Hindlimb muscle (tissue), 1 donor: ENCODE measurements at regions not wholly inside any gene's neighbourhood (a gene's known extent, or its start where the extent isn't known, plus 50 kb on each side); places are given as distances from the start of the nearest gene placed in this dataset.

ENCODE experiments used
- DNase-seq: peaks from one replicate; pipeline ENCODE4 v3.0.0-alpha.2; 2013

DNA sequence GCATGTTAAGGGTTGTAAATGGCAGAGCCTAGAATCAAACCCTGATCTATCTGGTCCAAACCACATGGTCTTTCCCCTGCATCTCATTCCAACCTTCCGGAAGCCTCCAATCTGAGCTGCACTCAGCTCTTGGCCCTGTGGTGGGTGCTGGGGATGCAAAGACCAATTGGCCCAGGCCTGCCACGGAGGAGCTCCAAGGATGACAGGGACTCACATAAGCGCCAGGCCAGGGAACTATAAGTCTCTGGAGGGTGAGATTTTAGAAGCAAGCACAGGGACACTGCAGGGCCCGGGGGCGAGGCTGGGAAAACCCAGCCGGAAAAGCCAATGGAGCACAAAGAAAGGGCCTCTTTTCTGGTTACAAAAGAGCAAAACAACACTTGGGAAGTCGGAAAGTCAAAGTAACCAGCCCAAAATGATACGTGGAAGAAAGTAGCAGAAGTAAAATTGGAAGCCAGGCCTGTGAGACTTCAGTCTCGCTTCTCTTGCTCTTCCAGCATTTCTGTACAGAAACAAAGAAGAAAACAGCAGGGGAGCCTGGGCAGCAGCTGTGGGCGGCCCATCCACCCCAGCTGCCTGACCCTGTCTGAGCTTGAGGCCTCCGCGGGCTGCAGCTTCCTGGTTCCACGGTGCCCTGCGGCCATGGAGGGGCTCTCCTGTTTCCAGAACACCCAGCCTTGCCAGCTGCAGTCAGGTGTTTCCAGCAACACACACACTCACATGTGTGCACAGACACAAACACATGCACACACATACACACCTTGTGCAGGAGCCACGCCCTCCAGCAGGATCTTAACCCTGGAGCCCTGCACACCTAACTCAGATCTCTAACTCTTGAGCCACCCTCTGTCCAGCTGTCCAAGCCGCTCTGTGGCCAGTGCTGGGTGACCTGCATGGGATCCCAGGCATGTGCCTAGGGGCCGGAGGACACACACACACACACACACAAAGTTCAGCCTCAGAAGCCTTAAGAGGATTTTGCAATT lies 178.2 kb downstream of the BCL11B start:
- DNase-seq, result no peak

DNA sequence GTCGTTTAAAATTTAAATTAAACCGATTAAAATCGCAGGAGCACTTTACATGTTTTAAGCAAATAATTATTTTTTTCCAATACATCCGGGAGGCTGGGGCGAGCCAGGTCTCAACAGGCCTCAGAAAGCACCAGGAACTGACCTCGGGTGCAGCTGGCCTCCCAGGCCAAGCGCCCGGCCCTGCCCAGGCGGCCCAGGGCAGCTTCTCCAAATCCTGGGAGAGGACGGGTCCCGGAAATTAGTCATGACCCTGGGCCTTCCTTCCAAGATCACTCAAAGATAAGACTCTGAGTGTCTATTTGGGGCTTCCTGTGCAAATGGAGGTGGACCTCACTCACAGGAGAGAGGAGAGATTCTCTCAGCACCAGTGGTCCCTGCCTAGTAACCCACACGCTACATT lies 177.1 kb downstream of the BCL11B start:
- no peak for DNase-seq

DNA sequence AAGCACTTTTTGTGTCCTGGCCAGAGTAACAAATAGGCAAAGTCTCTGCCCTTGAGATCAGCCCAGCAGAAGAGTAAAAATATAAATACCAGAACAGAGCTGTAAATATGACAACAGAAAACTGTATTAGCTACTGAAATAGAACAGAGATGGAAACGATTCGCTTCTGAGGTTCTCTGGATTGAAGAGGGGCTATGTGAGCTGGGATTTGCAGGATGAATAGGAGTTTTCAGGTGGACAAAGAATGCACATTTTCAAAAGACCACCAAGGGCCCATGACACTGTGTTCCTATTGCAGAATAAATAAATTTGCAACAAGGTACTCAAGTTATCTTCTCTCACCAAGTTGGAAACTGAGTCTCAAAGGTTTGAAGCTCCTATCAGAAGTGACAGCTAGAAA lies 176.6 kb downstream of the BCL11B start:
- no peak for DNase-seq

DNA sequence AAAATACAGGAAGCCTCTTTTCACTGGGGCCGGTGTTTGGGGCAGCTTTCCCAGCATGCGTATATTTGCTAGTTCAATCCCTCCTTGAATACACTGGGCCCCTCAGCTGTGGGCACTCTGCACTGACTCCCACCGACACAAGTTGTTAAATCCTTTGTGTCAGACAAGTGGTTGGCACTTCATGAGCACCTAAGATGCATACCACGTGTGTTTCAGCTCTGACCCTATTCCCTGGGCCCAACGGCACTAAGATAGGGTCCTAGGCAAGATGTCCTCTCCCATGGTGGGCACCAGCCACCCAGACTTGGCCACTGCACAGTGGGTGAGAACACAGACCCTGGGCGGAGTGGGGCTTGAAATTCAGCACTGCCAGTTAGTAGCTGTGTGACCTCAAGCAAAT lies 173.8 kb downstream of the BCL11B start:
- no peak for DNase-seq

DNA sequence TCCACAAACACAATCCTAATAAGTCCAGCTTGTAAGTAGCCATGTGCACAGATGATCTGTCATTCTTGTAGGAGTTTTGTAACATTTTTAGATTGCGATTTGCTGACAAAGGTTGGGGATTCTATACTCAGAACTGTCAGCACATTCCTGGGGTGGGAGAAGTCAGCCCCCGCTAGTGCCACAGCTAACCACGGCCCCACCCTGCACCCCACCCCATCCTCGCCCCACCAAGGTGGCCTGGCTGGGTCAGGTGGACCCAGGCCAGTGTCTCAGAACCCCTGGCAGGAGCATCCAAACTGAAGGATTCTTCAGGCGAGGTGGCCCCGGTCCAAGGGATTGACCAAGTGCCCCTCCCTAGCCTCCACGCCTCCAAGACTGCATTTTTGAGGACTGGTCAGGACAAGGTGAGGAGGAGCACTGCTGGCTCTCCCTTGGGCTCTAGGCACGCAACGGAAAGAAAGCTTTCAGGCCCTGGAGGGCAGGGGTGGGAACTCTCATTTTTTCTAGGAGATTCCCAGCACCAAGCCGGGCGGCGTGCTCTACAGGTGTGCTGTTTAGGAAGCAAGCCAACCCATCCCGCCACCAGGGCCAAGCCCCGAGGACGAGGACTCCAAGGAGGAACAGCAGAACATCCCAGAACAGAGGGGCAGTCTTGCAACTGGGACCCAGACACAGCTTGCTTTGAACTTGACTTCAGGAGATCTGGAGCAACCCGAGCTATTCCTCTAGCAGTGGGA lies 172.8 kb downstream of the BCL11B start:
- no peak for DNase-seq

DNA sequence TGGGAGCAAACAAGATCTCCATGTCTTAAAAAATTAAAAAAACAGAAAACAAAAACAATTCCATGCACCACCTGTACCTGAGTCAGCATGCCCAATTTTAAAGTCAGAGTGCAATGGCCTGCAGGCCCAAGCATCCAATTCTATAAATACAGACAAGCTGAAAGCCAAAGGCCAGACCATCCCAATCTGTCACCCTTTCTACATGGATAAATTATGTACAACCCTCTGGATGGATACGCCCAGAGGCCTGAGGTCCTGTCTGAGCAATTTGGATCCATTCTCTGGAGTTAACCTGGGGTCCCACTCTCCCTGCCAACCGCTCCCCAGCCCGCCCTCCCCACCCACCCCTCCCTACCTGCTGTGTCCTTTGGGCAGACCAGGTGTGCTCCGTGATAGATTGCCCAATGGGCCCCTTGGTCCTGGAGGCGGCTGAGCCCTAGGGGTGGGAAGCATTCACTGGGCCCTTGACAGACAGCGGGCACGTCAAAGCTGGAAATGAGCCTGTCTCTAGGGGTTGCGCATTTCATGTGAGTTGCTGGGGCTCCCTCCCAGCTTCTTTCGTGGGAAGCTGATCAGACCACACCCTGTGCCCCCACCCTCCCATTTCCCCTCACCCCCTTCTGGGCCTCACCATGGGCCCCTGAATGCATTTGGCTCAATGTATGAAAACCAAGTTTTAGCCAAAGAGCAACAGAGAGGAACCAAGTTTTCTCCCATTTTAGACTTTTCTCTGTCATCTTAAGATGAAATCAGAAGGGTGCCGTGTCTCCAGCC lies 171.3 kb downstream of the BCL11B start:
- DNase-seq, result no peak

DNA sequence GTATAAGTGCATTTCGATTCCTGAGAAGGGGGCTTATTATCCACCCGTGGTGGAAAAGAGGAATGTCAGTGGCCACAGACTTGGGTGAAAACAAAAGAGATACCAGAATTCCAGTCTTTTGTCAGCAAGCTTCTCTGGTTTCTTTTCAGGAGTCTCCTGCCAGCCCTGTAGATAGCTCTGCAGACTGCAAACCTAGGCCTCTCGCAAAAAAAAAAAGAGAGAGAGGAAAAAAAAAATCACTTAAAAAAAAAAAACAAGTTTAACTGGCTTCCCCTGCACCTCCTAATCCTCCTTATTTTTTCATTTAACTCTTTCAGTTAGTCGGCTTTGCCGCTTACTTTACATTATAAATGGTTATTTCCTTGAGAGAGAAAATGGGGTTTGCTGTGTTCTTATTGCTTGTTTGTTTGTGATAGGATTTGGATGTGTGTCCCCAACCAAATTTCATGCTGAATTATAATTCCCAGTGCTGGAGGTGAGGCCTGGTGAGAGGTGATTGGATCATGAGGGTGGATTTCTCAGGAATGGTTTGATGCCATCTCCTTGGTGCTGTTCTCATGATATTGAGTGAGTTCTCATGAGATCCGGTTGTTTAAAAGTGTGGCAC lies 170.0 kb downstream of the BCL11B start:
- DNase-seq, result no peak

DNA sequence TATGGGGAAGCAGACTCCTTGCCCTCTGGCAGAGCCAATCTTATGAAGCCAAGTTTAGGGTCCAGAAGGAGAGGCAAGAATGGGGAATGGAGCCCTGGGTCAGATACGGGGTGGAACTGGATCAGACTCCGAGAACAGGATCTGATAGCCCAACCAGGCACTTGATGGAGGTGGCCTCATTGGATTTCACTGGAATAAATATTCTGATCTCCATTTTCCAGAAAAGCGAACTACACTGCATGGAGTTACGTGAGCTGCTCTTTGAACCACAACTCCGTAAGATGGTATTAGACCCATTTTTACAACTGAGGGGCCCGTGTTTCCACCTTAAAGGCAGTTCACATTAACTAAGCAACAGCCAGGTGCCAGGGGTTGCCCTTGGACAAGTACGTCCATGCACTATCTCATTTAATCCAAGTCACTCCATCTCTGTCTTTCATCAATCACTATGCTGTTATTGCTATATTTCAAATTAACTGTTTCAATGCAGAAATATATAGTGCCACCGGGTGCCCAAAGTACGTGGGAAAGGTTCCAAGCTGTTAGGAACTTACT lies 155.2 kb downstream of the BCL11B start:
- DNase-seq, result no peak

DNA sequence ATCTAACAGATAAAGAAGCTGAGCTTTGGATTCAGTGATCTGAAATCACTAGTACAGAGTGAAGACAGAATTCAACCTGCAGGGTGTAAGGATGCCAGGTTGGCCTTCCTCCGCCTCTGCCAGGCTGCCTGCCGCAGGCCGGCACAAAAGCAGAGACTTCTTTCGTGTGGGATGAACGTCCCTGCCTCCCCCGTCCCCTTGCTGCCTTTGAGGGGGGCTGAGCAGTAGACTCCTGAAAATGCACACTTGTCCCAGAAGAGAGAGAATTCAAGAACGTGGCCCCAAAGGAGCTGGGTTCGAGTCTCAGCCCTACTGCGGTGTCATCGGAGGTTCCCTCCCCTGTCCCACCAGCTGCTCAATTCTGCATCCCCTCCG lies 154.3 kb downstream of the BCL11B start:
- no peak for DNase-seq

DNA sequence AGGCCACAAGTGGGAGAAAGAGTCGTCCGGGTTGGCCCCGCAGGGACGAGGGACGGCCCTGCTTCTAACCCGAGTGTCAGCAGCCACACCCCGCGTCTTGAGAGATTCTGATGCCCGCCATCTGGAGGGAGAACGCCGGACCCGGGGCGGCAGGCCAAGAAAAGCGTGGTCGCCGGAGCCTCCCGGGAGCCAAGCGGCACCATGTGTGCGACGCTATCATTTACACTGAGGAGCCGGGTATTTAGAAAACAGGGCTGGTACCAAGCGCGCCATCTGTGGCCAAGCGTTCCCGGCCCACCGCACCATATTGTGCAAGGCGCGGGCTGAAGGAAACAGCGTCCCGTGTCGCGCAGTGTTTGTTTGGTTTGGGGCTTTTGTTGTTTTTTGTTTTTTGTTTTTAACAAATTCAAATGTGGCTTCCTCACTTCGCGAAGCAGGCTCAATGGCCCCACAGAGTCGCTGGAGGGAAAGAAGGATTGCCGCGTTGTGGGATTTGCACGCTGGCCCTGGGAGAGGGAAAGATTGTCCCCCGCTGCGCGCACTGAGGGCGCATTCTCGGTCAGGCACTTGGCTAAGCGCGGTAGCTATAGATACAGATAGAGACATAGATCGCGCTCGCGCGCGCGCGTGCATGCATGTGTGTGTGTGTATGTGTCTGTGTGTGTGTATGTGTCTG lies 153.8 kb downstream of the BCL11B start:
- DNase-seq, result no peak

DNA sequence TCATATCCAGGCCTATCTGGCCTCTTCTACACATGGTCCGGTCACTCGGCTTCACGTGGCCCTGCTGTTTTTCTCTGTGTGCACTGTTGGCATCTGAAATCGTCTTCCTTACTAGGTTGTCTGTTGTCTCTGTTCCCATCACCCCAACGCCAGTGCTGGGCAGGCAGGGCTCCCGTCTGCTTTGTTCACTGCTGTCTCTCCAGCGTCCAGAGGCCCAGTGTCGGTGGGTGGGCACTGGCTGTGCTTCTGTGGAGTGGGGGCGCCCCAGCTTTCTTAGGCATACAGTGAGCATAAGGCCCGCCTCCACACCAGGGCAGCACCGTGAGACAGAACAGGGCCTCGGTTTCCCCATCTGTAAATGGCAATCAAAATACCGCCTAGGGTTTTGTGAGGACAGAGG lies 153.1 kb downstream of the BCL11B start:
- no peak for DNase-seq
